Suppressor macrophage treated with lipopolysaccharide for 4 hours (primary cell): ENCODE measurements at regions not wholly inside any gene's neighbourhood (a gene's known extent, or its start where the extent isn't known, plus 50 kb on each side); places are given as distances from the start of the nearest gene placed in this dataset.
"Not testable (repeated sequence)": the region's sequence is repeated elsewhere in the genome, so short reads cannot be mapped to it uniquely, and the experiment has no call there.

Source experiments
- DNase-seq: peaks from one replicate; pipeline ENCODE4 v3.0.0-alpha.2; 2020

DNA sequence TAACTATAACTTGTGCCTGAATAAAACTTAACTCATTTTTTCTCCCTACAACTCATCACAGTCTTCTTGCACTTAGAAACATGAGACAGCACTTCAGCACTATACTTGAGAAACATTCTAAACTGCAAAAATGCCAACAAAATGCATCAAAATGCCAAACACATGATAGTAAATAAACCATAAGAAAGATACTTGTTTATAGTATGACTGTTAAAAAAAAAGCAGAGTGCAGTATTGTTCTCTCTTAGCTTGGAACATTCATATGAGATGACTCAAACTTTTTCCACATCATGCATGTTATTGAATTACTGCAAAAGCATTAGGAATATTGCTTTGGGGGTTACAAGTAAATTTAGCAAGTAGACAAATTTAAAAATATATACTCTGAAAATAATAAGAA lies 135.7 kb upstream of the ANXA10 start:
- DNase-seq: no peak

- DNase-seq: no peak
Measured at GRCh38 chr4:167964766-167965373, 127.5 kb upstream of the ANXA10 start.

- DNase-seq: no peak
Measured at GRCh38 chr4:167966143-167966542, 126.2 kb upstream of the ANXA10 start.

GRCh38 chr4:167973513-167973912 lies 118.8 kb upstream of the ANXA10 start:
- DNase-seq: no peak

GRCh38 chr4:167985565-167985964 lies 106.8 kb upstream of the ANXA10 start:
- DNase-seq: no peak

GRCh38 chr4:167986044-167986443 lies 106.3 kb upstream of the ANXA10 start:
- DNase-seq: no peak

DNA sequence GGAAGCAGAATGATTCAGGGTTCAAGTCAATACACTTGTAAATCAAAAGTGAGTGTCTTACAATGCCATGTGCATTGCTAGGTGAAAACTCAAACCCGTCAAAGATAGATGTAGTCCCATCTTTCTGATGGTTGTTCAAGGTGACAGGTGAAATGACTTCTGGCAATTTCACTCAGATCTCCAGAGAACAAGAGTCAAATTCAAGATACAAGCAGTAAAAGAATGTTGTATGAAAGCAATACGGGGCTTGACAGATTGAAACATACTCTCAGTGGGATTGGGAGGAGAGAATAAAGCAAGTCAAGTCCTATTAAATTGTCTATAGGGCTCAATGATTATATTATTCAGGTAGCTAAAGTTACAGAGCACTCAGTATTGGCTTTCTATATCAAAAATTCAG lies 105.1 kb upstream of the ANXA10 start:
- no peak for DNase-seq

- no peak for DNase-seq
Measured at GRCh38 chr4:167989815-167990214, 102.5 kb upstream of the ANXA10 start.

DNA sequence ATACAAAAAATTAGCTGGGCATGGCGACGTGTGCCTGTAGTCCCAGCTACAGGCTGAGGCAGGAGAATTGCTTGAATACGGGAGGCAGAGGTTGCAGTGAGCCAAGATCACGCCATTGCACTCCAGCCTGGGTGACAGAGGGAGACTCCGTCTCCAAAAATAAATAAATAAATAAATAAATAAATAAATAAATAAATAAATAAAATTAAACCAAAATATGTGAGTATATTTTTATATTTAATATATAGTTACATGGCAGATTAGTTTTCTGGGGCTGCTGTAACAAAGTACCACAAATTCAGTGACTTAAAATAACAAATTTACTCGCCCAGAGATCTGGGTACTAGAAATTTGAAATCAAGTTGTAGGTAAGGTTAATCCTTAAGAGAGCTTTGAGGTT lies 84.2 kb upstream of the ANXA10 start:
- DNase-seq: not testable (repeated sequence)

- DNase-seq: no peak
Measured at GRCh38 chr4:168019019-168019651, 73.2 kb upstream of the ANXA10 start.

GRCh38 chr4:168019921-168020320 lies 72.4 kb upstream of the ANXA10 start:
- DNase-seq: no peak

DNA sequence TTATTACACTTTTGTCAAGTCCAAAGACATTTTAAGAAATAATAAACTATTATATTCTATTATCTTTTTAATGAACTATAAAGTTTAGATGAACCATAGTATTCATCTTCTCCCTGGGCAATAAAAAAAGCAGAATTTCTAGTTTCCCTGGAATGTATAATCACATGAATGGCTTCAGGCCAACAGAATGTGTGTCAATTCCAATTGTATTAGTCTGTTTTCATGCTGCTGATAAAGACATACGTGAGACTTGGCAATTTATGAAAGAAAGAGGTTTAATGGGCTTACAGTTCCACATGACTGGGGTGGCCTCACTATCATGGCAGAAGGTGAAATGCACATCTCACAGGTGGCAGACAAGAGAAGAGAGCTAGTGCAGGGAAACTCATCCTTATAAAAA lies 70.7 kb upstream of the ANXA10 start:
- DNase-seq: no peak

GRCh38 chr4:168028568-168028967 lies 63.8 kb upstream of the ANXA10 start:
- DNase-seq: no peak

DNA sequence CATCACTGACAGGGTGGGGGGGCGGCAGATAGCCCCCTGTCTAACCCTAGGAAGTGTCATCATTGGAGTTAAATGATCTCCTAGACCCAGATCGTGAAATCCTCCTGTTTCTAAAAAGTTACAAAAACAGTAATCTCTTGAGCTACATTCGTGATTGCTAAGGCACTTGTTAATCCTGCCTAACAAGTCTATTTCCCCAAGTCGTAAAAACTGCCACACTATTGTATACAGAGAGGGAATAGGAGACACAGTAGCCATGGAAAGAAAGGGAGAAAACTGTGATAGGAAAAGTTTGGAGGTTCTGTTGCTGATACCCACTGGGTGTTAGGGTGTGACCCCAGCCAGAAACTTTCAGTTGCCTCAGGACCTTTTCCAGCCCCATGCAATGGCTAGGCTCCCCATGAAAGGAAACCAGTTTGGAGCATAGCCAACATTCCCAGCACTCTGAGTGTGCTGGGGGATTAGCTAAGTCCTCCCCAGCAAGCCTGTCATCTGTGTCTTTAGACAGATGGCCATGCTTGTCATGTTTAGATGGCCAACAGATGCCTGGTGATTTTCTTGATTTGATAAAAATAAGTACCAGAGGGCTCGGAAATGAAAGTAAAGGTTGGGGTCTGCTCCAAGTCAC lies 63.3 kb upstream of the ANXA10 start:
- DNase-seq: no peak

- no peak for DNase-seq
Measured at GRCh38 chr4:168037676-168038075, 54.7 kb upstream of the ANXA10 start.

DNA sequence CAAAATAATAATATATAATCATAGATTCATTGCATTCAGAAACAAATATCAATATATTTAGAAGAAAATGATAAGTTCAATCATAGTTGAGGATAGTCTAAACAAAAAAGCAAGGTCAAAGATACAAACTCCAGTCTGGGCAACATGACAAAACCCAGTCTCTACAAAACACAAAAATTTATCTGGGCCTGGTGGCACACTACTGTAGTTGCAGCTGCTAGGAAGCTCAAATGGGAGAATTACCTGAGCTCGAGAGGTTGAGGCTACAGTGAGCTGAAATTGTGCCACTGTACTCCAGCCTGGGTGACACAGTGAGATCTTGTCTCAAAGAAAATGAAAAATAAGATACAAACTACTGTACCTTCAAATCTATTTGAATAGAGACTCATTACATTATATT lies 52.7 kb upstream of the ANXA10 start:
- no peak for DNase-seq
